Left hindlimb (tissue), 1 donor: ENCODE measurements at regions not wholly inside any gene's neighbourhood (a gene's known extent, or its start where the extent isn't known, plus 50 kb on each side); places are given as distances from the start of the nearest gene placed in this dataset.
"Not testable (repeated sequence)": the region's sequence is repeated elsewhere in the genome, so short reads cannot be mapped to it uniquely, and the experiment has no call there.

Experiments
- DNase-seq: peaks from one replicate; pipeline ENCODE4 v3.0.0-alpha.2; 2018

DNA sequence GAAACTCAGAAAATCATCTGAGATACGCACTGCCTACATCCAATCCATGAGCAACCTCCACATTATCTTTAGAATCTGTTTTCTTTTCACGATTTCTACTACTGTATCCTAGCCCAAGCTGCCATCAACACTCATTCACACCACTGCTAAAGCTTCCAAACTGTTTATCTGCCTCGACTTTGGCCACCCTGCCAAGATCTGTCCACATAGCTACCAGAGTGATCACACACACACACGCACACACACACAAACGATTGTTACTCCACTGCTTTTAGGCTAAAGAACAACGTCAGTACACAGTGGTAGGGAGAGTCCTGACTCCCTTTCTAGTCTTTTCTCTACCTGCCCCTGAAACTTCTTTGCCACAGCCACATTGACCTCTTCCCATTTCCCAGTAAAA, 142.0 kb downstream of the CCDC71L start:
- no peak for DNase-seq

GRCh38 chr7:106518239-106518638, 142.7 kb downstream of the CCDC71L start:
- no peak for DNase-seq

- no peak for DNase-seq
These were observed 143.4 kb downstream of the CCDC71L start for GRCh38 chr7:106517508-106517907.

DNA sequence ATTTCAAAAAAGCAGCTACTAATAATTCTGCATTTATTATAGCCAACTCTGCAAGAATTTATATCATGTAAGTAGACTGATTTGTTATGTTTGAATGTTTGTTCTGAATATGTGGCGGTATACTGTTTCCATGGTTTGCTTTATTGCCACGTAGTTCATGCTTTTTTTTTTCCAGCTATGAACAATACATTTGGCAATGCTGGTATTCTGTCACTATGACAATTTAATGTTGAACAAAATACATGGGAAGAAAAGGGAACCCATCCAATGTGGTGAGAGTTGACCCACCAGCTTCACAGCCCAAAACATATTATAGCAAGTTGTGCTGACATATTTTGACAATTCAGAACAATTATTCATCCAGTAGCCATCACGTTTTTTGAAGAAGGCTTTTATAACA, 145.6 kb downstream of the CCDC71L start:
- no peak for DNase-seq

DNA sequence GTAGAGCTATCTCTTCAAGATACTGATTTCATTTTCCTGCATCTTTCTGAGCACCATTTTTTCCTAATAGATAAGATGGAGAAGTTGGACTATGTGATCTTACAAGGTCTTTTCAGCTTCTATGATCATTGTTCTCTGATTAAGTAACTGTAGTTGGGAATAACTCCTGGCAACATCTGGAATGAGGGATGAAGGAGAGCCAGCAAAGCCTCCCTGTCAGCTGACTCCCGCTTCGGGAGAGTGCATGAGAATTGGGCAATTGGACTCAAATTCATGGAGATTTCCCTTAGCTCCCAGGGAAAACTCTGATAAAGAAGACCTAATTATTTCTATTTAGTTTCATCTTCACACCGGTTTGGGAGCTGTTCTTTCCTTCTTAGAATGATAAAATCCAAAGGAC, 146.1 kb downstream of the CCDC71L start:
- no peak for DNase-seq

GRCh38 chr7:106512217-106512616, 148.7 kb downstream of the CCDC71L start:
- DNase-seq: no peak

GRCh38 chr7:106504645-106505044, 156.3 kb downstream of the CCDC71L start:
- DNase-seq: no peak

DNA sequence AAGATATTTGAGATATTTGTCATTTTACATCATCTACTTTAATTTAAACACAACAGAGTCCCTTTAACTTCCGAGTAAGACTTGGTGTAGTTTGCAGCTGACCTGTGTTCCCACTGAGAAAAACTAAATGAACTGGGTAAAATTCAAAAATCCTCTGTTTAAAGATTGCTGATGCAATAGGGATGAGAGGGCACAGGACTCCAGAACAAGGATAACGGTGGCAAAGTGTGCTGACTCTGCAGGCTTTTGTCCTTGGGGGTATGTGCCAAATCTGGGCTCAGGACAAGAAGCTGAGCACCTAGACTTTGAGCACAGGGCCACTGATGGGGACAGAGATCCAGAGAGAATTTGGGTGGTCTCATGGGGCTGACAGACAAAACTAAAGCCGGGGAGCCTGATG, 156.8 kb downstream of the CCDC71L start:
- no peak for DNase-seq

DNA sequence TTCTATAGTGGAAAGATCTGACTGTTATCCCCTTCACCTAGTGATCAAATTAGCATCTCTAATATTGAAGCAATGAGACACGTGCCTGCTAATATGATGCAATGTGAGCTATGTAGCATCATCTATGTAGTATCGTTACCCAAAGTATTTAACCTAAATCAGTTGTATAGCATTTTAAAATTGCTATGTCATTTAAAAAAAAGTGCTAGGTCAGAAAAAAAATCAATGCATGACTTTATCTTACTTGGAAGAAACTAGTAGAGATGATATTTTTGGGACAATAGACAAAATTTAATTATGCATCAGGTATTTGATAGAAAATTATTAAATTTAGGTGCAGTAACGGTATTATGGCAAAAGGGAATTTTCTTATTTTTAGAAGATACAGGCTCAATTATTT, 157.3 kb downstream of the CCDC71L start:
- DNase-seq: no peak

DNA sequence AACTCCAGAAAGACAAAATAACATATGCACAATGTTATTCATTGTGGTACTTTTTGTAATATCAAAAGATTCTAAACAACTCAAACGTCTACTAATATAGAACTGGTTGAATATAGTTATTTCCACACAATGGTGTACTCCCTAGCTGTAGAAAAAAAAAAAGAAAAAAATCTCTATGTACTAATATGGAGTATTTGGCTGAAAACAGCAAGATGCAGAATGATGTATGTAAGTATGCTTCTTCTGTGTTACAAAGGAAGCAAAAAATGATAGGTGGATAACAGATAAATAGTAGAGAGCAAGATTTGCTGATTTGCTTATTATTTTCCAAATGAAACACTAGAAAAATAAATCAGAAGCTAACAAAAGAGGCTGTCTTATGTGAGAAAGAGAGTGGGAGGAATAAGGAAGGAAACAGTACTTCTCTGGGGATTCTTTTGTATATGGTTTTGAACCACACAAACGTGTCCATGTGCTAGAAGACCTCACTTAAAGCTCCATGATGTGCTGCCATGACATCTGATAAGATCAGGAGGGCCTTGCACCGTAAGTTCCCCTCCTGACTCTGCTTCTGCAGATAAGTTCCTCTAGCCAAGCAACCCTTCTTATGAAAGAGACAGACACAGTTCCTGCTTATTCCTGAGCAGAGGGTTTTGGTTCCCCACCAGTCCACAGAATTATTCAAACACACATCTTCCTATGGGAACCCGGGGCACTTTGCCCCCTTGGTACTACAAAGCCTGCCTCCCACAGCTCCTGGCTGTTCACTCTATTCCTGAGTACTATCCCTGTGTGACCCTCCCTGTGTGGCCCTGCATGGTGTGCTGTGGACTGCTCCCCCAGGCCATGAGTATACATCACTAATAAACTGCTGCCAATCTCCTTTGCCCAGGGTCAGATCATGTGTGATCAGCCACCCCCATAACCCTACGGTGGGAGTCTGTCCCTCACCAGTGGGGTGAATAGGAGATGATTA, 159.1 kb downstream of the CCDC71L start:
- DNase-seq: no peak

GRCh38 chr7:106499897-106500296, 161.1 kb downstream of the CCDC71L start:
- no peak for DNase-seq

DNA sequence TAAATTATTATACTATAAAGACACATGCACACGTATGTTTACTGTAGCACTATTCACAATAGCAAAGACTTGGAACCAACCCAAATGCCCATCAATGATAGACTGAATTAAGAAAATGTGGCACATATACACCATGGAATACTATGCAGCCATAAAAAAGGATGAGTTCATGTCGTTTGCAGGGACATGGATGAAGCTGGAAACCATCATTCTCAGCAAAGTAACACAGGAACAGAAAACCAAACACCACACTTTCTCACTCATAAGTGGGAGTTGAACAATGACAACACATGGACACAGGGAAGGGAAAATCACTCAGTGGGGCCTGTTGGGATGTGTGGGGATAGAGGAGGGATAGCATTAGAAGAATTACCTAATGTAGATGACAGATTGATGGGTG, 163.0 kb downstream of the CCDC71L start:
- not testable (repeated sequence) for DNase-seq

GRCh38 chr7:106493041-106493731, 167.8 kb downstream of the CCDC71L start:
- no peak for DNase-seq

GRCh38 chr7:106488465-106488864, 172.5 kb downstream of the CCDC71L start:
- no peak for DNase-seq

DNA sequence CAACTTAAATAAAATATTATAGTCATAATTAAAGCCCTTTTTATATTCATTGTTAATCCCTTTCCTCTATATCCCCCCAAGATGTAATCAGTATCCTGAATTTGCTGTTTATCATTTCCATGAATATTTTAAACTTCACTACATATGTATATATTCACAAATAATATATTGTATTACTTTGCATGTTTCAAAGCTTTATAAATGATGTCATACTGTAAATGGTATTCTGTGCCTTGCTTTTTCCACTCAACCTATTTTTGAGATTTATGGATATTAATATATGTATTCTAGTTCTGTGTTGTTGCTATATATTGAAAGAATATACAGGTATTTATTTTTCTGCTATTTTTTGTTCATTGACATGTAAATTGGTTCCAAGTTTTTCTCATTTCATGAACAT, 173.1 kb downstream of the CCDC71L start:
- DNase-seq: no peak

GRCh38 chr7:106486331-106486730, 174.6 kb downstream of the CCDC71L start:
- DNase-seq: no peak

DNA sequence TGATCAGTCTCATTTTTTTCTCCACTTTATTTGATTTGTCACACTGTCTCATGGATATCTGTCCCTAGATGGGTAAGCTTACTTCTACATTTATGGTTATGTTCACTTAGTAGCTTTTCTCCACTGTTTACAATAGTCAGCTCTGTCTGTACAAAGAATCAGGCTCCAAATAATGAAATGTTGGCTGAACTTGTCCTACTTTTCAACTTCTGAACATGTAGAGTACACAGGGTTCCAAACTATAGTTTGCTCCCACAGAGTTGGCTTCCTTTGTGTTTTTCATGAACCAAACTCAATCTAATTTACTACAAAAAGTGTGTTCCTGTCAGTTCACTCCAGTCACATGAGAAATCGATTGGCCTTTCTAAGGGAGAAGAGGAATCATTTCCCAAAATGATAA, 175.0 kb downstream of the CCDC71L start:
- no peak for DNase-seq

DNA sequence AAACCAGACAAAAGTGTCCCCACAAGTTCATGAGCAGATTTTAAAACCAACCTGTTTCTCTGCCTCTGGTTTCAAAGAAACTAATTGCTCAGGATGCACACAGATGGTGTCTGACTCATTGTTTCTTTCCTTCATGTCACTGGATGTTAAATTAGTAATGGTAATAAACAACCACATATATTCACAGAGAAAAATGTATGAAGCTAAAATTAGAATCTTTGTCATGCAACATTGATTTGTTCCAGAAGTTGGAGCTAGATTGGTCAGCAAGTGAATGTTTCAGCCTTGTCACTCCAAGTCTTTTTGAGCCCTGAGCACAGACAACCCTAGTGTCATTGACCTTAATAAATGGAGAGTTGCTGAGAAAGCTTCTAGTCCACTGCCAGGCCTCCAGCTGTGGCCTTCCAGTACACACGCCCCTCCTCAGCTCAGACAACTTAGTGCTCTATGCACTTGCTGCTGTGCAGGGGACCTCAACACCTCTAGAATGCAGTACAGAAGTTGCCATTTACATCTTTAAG, 175.9 kb downstream of the CCDC71L start:
- no peak for DNase-seq

DNA sequence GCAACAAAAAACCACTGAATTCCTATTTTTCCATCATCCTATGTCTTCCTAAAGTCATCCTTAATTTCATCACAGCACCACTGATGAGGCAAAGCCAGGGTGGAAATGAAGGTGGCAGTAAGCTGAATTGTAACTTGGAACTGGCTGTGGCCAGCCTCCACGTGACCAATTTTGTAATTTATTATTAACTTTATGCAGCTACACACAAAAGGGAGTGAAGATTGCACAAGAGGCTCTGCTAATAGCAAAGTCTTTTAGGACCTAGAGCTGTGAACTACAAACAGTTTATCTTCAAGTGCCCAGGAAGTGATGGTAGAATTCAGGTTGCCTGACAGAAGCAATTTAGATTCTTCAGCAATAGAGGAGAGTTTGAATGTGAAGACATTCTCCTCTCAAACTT, 176.4 kb downstream of the CCDC71L start:
- DNase-seq: no peak

DNA sequence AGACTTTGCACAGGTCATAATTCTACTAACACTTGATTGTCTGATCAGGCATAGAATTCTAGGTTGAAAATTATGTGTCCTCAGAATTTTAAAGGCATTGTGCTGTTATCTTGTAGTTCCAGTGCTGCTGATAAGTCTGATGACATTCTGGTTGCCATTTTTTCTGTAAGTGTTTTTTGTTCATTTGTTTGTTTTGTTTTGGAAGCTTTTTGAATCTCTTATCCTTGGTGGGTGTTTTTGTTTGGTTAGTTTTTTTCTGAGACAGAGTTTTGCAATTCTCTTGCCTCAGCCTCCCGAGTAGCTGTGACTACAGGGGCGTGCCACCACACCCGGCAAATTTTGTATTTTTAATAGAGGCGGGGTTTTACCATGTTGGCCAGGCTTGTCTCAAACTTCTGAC, 178.9 kb downstream of the CCDC71L start:
- DNase-seq: no peak

- DNase-seq: no peak
These were observed 180.3 kb downstream of the CCDC71L start for GRCh38 chr7:106480616-106481031.

GRCh38 chr7:106480161-106480579, 180.8 kb downstream of the CCDC71L start:
- DNase-seq: no peak

- DNase-seq: no peak
These were observed 184.2 kb downstream of the CCDC71L start for GRCh38 chr7:106476751-106477150.

DNA sequence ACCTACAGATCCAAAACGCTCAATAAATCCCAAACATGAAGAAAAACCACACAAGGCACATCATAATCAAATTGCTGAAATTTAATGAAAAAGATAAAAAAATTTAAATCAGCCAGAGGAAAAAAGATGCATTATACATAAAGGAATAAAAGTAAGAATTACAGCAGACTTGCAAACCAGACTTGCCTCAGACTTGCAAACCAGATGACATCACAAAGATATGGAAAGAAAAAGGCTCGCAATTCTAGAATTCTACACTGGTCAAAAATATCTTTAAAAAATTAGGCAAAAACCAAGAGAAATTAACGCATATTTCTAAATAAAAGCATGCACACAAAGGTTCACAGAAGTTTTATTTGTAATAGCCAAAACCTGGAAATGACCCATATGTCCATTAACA, 188.0 kb upstream of the NAMPT start:
- no peak for DNase-seq
